ENCODE measurements at regions not wholly inside any gene's neighbourhood (a gene's known extent, or its start where the extent isn't known, plus 50 kb on each side); places are given as distances from the start of the nearest gene placed in this dataset.

DNA sequence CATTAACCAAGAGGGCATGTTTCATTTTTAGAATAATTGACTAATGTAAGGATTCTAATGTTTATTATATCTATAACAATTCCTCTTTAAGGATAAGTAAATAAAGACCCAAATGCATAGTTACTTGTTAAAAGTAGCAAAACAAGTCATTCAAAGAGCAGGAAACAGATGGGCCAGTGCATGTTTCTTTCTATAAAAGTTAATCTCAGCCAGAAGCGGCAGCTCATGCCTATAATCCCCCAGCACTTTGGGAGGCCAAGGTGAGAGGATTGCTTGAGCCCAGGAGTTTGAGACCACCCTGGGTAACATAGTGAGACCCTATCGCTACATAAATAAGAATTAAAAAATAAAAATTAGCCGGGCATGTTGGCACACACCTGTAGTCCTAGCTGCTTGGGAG lies 391.0 kb upstream of the RGS6 start:
- no peaks in the 10 kb centered on the region for H3K27me3 ChIP-seq
- H3K27ac ChIP-seq, result no peak overlapping the region
- 70 to 88% methylated on average over 2 to 3 of the region's 3 CpGs for WGBS, 2 donors (ENCODE audit: low coverage in 1 of 2)
- H3K9me3 ChIP-seq, result no peaks in the 10 kb centered on the region
- no peak overlapping the region for H3K4me3 ChIP-seq
- H3K4me1 ChIP-seq, result peaks cover 4 to 51% (median 23%) of the 10 kb centered on the region in 3 donors
- TF ChIP-seq POLR2A (IDR thresholded peaks at IDR 0.05) (no peak), EP300 (IDR thresholded peaks at IDR 0.05) (no peak)
- no peak for ATAC-seq
- no peaks in the 10 kb centered on the region for H3K36me3 ChIP-seq

DNA sequence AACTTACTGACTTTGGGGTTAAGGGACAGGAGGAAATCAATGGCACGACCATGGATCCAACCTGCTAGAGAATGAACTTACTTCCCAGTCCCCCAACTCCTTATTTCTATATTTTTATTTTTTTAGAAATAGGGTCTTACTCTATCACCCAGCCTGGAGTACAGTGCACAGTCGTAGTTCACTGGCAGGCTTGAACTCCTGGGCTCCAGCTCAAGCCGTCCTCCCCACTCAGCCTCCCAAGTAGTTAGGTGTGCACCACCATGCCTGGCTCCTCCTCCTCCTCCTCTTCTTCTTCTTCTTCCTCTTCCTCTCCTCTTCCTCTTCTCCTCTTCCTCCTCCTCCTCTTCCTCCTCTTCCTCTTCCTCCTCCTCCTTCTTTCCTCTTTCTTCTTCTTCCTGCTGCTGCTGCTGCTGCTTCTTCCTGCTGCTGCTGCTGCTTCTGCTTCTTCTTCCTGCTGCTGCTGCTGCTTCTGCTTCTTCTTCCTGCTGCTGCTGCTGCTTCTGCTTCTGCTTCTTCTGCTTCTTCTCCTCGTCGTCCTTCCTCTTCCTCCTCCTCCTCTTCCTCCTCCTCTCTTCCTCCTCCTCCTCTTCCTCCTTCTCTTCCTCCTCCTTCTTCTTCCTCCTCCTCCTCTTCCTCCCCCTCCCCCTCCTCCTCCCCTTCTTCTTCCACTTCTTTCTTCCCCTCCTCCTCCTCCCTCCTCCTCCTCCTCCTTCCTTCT lies 390.1 kb upstream of the RGS6 start:
- no peak overlapping the region for H3K27ac ChIP-seq
- peaks cover 0 to 43% (median 19%) of the 10 kb centered on the region in 3 donors for H3K4me1 ChIP-seq
- H3K4me3 ChIP-seq, result no peak overlapping the region
- H3K36me3 ChIP-seq, result no peaks in the 10 kb centered on the region
- no peaks in the 10 kb centered on the region for H3K9me3 ChIP-seq
- no peak for ATAC-seq
- no peaks in the 10 kb centered on the region for H3K27me3 ChIP-seq
- TF ChIP-seq POLR2A (IDR thresholded peaks at IDR 0.05) (no peak), EP300 (IDR thresholded peaks at IDR 0.05) (no peak), CTCF (IDR thresholded peaks at IDR 0.05) (no peak), POLR2AphosphoS5 (IDR thresholded peaks at IDR 0.05) (no peak)
- WGBS, 2 donors (ENCODE audit: low coverage in 1 of 2), result 83 to 85% methylated on average over 4 to 5 of the region's 5 CpGs

- Histone ChIP-seq H3K9me3 (no peaks in the 10 kb centered on the region), H3K27me3 (no peaks in the 10 kb centered on the region), H3K4me3 (no peak overlapping the region), H3K27ac (no peak overlapping the region), H3K36me3 (no peaks in the 10 kb centered on the region), H3K4me1 (no peaks in the 10 kb centered on the region)
- ATAC-seq, result no peak
- WGBS, 2 donors (ENCODE audit: low coverage in 1 of 2), result 93 to 100% methylated on average over 2 to 5 of the region's 6 CpGs
- no peak for TF ChIP-seq POLR2A (IDR thresholded peaks at IDR 0.05)
- TF ChIP-seq EP300 (IDR thresholded peaks at IDR 0.05), result no peak
- TF ChIP-seq CTCF (IDR thresholded peaks at IDR 0.05), result no peak
- TF ChIP-seq POLR2AphosphoS5 (IDR thresholded peaks at IDR 0.05), result no peak
These were observed 382.7 kb upstream of the RGS6 start for GRCh38 chr14:71549421-71550050.

DNA sequence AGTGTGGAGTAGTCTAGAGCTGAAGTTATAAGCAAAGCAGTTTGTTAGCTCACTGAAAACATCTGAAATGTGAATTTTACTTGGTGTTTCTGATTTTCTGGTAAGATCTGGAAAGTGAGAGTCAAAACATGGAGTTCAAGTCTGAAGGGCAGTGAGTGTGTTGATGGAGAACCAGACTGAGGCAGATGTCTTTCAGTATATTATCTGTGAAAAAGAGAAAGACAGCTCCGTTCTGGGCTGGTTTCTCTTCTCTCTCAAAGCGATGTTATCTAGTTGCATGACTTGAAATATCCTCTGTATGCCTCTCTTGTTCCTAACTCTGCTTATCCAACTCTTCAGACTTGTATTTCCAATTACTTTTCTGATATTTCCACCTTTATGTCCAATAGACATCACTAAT lies 381.9 kb upstream of the RGS6 start:
- Histone ChIP-seq H3K9me3 (no peaks in the 10 kb centered on the region), H3K4me1 (no peaks in the 10 kb centered on the region), H3K27ac (no peak overlapping the region), H3K36me3 (no peaks in the 10 kb centered on the region), H3K27me3 (no peaks in the 10 kb centered on the region), H3K4me3 (no peak overlapping the region)
- ATAC-seq, result no peak
- TF ChIP-seq EP300 (IDR thresholded peaks at IDR 0.05), result no peak
- no peak for TF ChIP-seq POLR2A (IDR thresholded peaks at IDR 0.05)
- no peak for TF ChIP-seq POLR2AphosphoS5 (IDR thresholded peaks at IDR 0.05)
- no peak for TF ChIP-seq CTCF (IDR thresholded peaks at IDR 0.05)
- 95 to 100% methylated on average over 2 of the region's 2 CpGs for WGBS, 2 donors (ENCODE audit: low coverage in 1 of 2)

DNA sequence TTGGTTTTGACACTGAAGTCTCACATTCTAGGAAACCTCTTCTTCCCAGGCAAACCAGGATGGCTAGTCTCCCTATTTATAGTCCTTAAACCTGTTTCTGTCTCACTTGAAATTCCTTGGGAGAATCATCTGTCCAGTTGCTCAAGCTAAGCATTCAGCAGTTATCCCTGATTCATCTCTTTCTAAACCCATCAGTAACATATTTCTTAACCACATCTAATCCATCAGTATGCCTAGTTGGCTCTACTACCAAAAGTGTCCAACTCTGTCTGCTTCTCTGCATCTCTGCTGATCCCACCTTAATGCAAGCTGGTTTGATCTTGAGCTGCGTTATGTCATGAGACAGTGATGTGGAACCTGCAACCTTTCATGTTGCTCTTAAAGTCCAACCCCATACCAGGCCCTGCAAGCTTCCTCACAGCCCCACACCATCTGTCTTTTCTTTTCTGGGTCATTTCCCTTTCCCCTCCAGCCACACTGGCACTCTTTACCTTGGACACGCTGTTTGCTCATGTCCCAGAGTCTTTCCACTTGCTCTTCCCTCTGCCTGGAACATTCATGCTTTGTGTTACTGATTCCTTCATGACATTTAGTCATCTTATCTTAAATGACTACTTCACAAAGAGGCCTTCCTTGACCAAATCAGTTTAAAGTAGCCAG lies 380.8 kb upstream of the RGS6 start:
- 85 to 96% methylated on average over 2 of the region's 2 CpGs for WGBS, 2 donors (ENCODE audit: low coverage in 1 of 2)
- TF ChIP-seq POLR2AphosphoS5 (IDR thresholded peaks at IDR 0.05) (no peak), POLR2A (IDR thresholded peaks at IDR 0.05) (no peak), EP300 (IDR thresholded peaks at IDR 0.05) (no peak), CTCF (IDR thresholded peaks at IDR 0.05) (no peak)
- Histone ChIP-seq H3K4me3 (no peak overlapping the region), H3K9me3 (no peaks in the 10 kb centered on the region), H3K27ac (no peak overlapping the region), H3K27me3 (no peaks in the 10 kb centered on the region), H3K36me3 (no peaks in the 10 kb centered on the region), H3K4me1 (no peaks in the 10 kb centered on the region)
- ATAC-seq, result no peak
